Rectal smooth muscle tissue (tissue), 1 donor: ENCODE measurements at regions not wholly inside any gene's neighbourhood (a gene's known extent, or its start where the extent isn't known, plus 50 kb on each side); places are given as distances from the start of the nearest gene placed in this dataset.

ENCODE experiments used
- H3K27ac ChIP-seq: one replicate; pipeline ENCODE4 v1.7.0; 2013; ENCODE audit warnings: low read depth, low read length, inconsistent platforms
- H3K27me3 ChIP-seq: one replicate; pipeline ENCODE4 v1.7.0; 2013; ENCODE audit warnings: low read length; ENCODE audit not compliant: control insufficient read depth, insufficient read depth
- H3K36me3 ChIP-seq: one replicate; pipeline ENCODE4 v1.7.0; 2013; ENCODE audit warnings: low read length; ENCODE audit not compliant: control insufficient read depth, insufficient read depth
- H3K4me1 ChIP-seq: one replicate; pipeline ENCODE4 v1.7.0; 2013; ENCODE audit warnings: low read length; ENCODE audit not compliant: control insufficient read depth, insufficient read depth
- H3K4me3 ChIP-seq: one replicate; pipeline ENCODE4 v1.7.0; 2013; ENCODE audit warnings: low read length
- H3K9ac ChIP-seq: one replicate; pipeline ENCODE4 v1.7.0; 2013; ENCODE audit warnings: low read length

- H3K4me1 ChIP-seq, result no peaks in the 10 kb centered on the region
- no peak overlapping the region for H3K27ac ChIP-seq
- H3K9ac ChIP-seq, result no peak overlapping the region
- no peak overlapping the region for H3K4me3 ChIP-seq
- H3K27me3 ChIP-seq, result no peaks in the 10 kb centered on the region
- H3K36me3 ChIP-seq, result no peaks in the 10 kb centered on the region
These were observed 763.9 kb upstream of the GOLIM4 start for GRCh38 chr3:168859574-168859973.

- no peak overlapping the region for H3K9ac ChIP-seq
- no peak overlapping the region for H3K4me3 ChIP-seq
- H3K36me3 ChIP-seq, result no peaks in the 10 kb centered on the region
- no peaks in the 10 kb centered on the region for H3K27me3 ChIP-seq
- H3K4me1 ChIP-seq, result no peaks in the 10 kb centered on the region
- no peak overlapping the region for H3K27ac ChIP-seq
These were observed 763.4 kb upstream of the GOLIM4 start for GRCh38 chr3:168859143-168859542.

DNA sequence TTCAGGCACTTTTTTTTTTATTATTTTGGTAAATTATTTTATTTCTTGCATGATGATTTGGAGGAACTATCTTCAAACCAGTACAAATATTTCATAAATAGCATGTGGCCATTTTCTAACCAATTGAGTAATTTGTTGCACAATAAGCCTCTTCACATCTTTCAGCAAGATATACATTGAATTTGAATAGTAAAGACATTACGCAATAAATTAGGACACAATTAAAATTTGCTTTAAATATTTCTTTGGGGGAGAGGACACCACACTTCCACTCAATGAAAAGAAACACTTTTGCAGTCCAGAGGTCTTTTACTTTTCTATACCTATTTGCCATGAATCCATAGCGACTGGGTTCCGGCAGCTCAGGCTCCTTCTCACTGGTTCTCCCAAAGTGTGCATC is 762.6 kb upstream of the GOLIM4 start:
- H3K27me3 ChIP-seq, result no peaks in the 10 kb centered on the region
- no peaks in the 10 kb centered on the region for H3K36me3 ChIP-seq
- no peak overlapping the region for H3K4me3 ChIP-seq
- H3K4me1 ChIP-seq, result no peaks in the 10 kb centered on the region
- no peak overlapping the region for H3K27ac ChIP-seq
- no peak overlapping the region for H3K9ac ChIP-seq

- H3K36me3 ChIP-seq, result no peaks in the 10 kb centered on the region
- H3K27me3 ChIP-seq, result no peaks in the 10 kb centered on the region
- H3K9ac ChIP-seq, result no peak overlapping the region
- H3K4me1 ChIP-seq, result no peaks in the 10 kb centered on the region
- no peak overlapping the region for H3K4me3 ChIP-seq
- no peak overlapping the region for H3K27ac ChIP-seq
These were observed 754.4 kb upstream of the GOLIM4 start for GRCh38 chr3:168850109-168850508.

DNA sequence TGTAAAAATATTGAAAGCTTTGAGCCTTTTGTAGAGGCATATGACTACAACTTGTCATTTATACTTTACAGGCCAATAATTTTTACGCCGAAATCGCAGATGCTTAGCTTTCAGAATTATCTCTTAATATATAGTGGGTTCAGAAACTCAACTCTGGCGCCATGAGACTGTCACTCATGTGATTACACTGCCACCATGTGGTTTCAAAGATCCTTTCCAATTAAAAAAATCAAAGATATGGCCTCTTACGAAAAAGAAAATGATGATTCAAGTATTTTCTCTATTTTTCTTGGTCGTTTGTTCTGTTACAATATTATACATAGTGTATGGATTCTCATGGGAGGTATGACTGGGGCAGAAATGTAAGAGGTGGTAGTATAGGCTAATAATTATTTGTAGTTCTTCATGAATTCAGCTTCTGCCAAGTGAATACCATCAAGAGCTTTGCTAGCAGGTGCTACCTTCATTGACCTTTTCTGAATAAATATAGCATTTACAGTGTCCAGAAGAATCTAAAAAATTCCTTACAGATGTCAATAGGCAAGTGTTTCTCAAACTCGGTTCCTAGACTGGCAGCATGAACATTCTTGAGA is 751.7 kb upstream of the GOLIM4 start:
- Histone ChIP-seq H3K9ac (no peak overlapping the region), H3K4me3 (no peak overlapping the region), H3K27me3 (no peaks in the 10 kb centered on the region), H3K4me1 (no peaks in the 10 kb centered on the region), H3K27ac (no peak overlapping the region), H3K36me3 (no peaks in the 10 kb centered on the region)

GRCh38 chr3:168844894-168845482 is 749.3 kb upstream of the GOLIM4 start:
- H3K27ac ChIP-seq, result no peak overlapping the region
- no peaks in the 10 kb centered on the region for H3K4me1 ChIP-seq
- no peak overlapping the region for H3K4me3 ChIP-seq
- H3K36me3 ChIP-seq, result no peaks in the 10 kb centered on the region
- no peak overlapping the region for H3K9ac ChIP-seq
- no peaks in the 10 kb centered on the region for H3K27me3 ChIP-seq

GRCh38 chr3:168844472-168844871 is 748.7 kb upstream of the GOLIM4 start:
- Histone ChIP-seq H3K9ac (no peak overlapping the region), H3K36me3 (no peaks in the 10 kb centered on the region), H3K27me3 (no peaks in the 10 kb centered on the region), H3K4me1 (no peaks in the 10 kb centered on the region), H3K4me3 (no peak overlapping the region), H3K27ac (no peak overlapping the region)

DNA sequence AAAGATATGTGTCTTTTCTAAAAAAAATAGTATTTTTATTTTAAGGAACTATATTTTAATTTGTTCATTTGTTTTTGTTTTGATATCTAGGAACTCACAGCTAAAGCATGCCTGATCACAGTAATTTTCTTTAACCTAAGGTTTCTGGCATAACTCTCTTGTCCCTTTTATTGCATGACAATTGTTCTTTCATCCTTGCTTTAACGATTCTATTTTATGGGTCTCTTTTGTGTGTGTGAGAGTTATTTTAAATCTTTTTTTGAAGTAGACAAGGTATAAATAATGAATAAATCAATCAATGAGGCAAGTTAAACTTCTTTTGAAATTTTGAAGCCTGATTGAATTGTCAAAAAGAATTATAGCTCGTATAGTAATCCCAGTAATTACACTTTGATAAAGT is 747.8 kb upstream of the GOLIM4 start:
- Histone ChIP-seq H3K9ac (no peak overlapping the region), H3K4me3 (no peak overlapping the region), H3K27me3 (no peaks in the 10 kb centered on the region), H3K27ac (no peak overlapping the region), H3K4me1 (no peaks in the 10 kb centered on the region), H3K36me3 (no peaks in the 10 kb centered on the region)

DNA sequence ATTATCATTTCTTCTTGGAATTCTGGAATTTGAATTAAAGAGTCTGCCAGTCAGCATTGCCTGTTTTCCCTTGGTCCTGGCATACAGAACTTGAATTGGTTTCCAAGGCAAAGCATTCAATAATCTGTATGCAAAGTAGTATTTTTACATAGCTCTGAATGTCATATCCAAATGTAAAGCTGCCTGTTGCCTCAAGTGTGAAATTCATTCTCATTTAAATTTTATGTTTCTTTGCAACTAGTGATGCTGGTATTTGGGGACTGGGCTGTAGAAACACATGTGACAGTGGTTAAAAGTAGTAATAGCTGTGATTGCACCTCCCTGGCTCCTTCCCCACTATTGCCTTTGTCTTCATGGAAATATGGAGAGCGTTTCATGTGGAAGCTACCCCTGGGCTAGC is 743.9 kb upstream of the GOLIM4 start:
- Histone ChIP-seq H3K27me3 (no peaks in the 10 kb centered on the region), H3K9ac (no peak overlapping the region), H3K4me1 (no peaks in the 10 kb centered on the region), H3K4me3 (no peak overlapping the region), H3K36me3 (no peaks in the 10 kb centered on the region), H3K27ac (no peak overlapping the region)

GRCh38 chr3:168834558-168834957 is 738.8 kb upstream of the GOLIM4 start:
- Histone ChIP-seq H3K27ac (no peak overlapping the region), H3K36me3 (no peaks in the 10 kb centered on the region)

DNA sequence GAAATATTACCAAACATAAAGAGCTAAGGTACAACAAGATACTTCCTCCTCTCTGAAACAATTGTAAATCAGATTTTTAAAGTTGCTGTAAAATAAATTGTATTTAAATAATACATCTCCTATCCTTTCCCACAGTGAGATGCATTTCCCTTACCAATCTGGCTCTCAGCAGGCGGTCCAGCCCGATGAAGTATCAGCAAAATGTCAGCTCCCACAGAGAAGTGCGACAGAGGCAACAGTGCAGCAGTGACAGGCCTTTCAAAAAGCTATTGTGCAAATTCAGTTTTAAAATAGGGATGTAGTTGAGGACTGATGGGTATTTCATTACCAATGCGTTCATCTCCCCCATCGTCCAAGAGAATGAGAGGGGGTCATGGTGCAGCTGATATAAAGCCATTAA is 733.2 kb upstream of the GOLIM4 start:
- Histone ChIP-seq H3K27ac (no peak overlapping the region), H3K4me3 (no peak overlapping the region), H3K9ac (no peak overlapping the region), H3K36me3 (no peaks in the 10 kb centered on the region), H3K4me1 (no peaks in the 10 kb centered on the region), H3K27me3 (no peaks in the 10 kb centered on the region)

More at GRCh38 chr3:168834558-168834957, 738.8 kb upstream of the GOLIM4 start:
- Histone ChIP-seq H3K4me1 (no peaks in the 10 kb centered on the region), H3K4me3 (no peak overlapping the region), H3K27me3 (no peaks in the 10 kb centered on the region), H3K9ac (no peak overlapping the region)

- no peaks in the 10 kb centered on the region for H3K27me3 ChIP-seq
- no peak overlapping the region for H3K27ac ChIP-seq
- H3K4me1 ChIP-seq, result no peaks in the 10 kb centered on the region
- H3K4me3 ChIP-seq, result no peak overlapping the region
- no peaks in the 10 kb centered on the region for H3K36me3 ChIP-seq
- no peak overlapping the region for H3K9ac ChIP-seq
These were observed 732.8 kb upstream of the GOLIM4 start for GRCh38 chr3:168828536-168828935.

DNA sequence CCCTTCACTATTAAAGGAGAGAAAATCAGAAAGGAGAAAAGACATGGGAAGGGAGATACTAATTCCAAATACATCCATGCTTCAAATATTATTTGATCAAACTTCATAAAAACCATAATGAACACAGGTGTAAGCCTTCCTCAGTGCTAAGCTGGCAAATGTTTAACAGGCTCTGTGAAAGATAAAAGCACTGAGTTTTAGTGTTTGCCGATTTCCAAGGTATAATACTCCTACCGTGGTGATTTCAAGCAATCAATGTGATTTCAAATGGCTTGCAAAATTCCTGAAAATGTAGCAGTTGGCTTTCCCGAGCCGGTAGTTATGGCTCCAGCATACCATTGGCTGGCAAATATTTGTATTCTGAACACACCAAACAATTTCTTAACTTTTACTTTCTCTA is 732.3 kb upstream of the GOLIM4 start:
- Histone ChIP-seq H3K27ac (no peak overlapping the region), H3K9ac (no peak overlapping the region), H3K4me3 (no peak overlapping the region), H3K27me3 (no peaks in the 10 kb centered on the region), H3K4me1 (no peaks in the 10 kb centered on the region), H3K36me3 (no peaks in the 10 kb centered on the region)
